ENCODE measurements at regions not wholly inside any gene's neighbourhood (a gene's known extent, or its start where the extent isn't known, plus 50 kb on each side); places are given as distances from the start of the nearest gene placed in this dataset.
A peak's percentile ranks its signal among the peaks of the same experiment; 100 is the strongest.
"Not testable (repeated sequence)": the region's sequence is repeated elsewhere in the genome, so short reads cannot be mapped to it uniquely, and the experiment has no call there.

- H3K36me3 ChIP-seq (replicated peaks; ENCODE audit: control insufficient read depth, insufficient read depth, low read length) = no peaks in the 10 kb centered on the region
- no peak for DNase-seq
- no peaks in the 10 kb centered on the region for H3K27me3 ChIP-seq (ENCODE audit: control insufficient read depth, insufficient read depth, low read length)
- H3K4me3 ChIP-seq (ENCODE audit: insufficient read depth, low read depth, low read length) = no peak overlapping the region
Measured at GRCh38 chr5:36457511-36458270, 148.7 kb upstream of the SLC1A3 start.

- DNase-seq = no peak
- no peaks in the 10 kb centered on the region for H3K27me3 ChIP-seq (ENCODE audit: control insufficient read depth, insufficient read depth, low read length)
- no peaks in the 10 kb centered on the region for H3K36me3 ChIP-seq (replicated peaks; ENCODE audit: control insufficient read depth, insufficient read depth, low read length)
- H3K4me3 ChIP-seq (ENCODE audit: insufficient read depth, low read depth, low read length) = no peak overlapping the region
Measured at GRCh38 chr5:36458746-36459145, 147.7 kb upstream of the SLC1A3 start.

DNA sequence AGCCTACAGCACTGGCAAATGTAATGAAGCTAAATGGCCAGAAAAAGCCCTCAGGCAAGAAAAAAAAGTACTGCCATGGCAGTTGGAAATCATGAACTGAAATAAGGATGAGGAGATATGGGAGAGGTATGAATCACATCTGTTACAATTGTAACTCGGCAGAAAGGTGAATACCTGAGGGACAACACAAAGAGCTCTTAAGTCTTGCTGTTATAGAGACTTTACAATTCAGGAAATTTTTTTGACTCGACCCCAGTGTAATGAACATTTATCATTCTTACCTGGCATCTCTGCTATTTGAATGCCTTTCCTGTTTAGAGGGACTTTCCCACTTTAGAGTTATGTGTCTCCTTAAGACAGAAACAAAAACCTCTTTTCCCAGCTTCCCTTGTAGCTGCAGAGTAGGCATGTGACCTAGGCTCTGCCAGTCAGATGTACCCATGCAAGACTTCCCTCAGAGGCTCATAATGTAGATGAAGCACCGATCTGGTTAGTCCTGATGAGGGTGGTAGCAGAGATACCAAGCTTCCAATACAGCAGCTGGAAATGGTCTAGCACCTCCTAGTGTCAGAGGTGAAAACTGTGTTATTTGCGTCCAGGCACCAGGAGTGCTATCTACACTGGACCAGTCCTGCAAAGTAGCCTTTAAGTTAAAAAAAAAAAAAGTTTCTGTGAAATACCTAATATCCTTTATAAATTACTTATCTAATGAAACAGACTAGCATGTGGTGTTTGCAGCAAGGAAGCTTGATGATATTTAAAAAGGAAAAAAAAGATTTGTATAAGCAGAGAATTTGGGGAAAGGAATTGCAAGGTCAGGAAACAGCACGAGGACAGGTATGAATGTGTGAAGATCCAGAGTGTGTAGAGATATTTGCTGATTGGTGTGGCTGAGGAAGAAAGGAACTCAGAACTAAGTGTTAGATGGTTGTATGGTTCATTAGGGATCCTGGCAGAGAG lies 146.9 kb upstream of the SLC1A3 start:
- Histone ChIP-seq H3K36me3 (replicated peaks; ENCODE audit: control insufficient read depth, insufficient read depth, low read length) (no peaks in the 10 kb centered on the region), H3K27me3 (ENCODE audit: control insufficient read depth, insufficient read depth, low read length) (no peaks in the 10 kb centered on the region)
- DNase-seq = peak; percentile 43

DNA sequence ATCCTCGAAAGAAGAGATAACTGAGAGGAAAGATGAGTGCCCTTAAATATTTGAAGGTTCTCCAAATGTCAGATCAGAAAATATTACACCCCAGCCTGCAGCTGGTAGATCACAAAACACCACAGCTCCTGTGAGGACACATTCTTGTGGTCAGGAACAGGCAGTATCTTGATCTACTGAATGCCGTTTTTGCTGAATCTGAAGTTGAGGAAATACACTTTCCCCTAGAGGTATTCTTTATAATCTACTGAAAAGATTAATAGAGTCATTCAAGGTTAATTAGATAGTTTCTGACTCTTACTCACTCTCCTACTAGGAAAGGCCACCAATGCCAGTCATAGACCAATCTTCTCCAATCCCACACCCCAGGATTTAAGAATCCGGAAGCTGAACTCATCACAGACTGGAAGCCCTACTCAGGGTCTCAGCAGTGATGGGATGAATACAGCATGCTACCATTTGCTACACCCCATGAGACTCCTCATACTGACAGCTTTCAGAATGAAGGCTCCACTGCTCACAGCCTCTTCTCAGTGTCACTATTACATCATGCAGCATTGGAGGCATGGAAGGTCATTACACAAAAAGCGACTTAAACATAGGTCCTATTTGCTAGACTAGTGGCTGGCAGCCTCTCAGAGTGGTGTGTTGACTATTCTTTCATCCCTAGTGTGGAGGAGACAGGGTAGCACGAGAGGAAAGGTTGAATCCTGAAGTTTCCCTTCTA lies 143.9 kb upstream of the SLC1A3 start:
- no peak for DNase-seq
- no peaks in the 10 kb centered on the region for H3K27me3 ChIP-seq (ENCODE audit: control insufficient read depth, insufficient read depth, low read length)
- H3K36me3 ChIP-seq (replicated peaks; ENCODE audit: control insufficient read depth, insufficient read depth, low read length) = no peaks in the 10 kb centered on the region
- H3K4me3 ChIP-seq (ENCODE audit: insufficient read depth, low read depth, low read length) = no peak overlapping the region

More for the DNA sequence above, 146.9 kb upstream of the SLC1A3 start:
- H3K4me3 ChIP-seq (ENCODE audit: insufficient read depth, low read depth, low read length) = no peak overlapping the region

DNA sequence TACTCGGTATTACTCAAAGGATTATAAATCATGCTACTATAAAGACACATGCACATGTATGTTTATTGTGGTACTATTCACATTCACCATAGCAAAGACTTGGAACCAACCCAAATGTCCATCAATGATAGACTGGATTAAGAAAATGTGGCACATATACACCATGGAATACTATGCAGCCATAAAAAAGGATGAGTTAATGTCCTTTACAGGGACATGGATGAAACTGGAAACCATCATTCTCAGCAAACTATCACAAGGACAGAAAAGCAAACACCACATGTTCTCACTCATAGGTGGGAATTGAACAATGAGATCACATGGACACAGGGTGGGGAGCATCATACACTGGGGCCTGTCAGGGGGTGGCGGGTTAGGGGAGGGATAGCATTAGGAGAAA lies 130.5 kb upstream of the SLC1A3 start:
- DNase-seq; H3K27me3 ChIP-seq (ENCODE audit: control insufficient read depth, insufficient read depth, low read length); H3K36me3 ChIP-seq (replicated peaks; ENCODE audit: control insufficient read depth, insufficient read depth, low read length); H3K4me3 ChIP-seq (ENCODE audit: insufficient read depth, low read depth, low read length): not testable (repeated sequence)

DNA sequence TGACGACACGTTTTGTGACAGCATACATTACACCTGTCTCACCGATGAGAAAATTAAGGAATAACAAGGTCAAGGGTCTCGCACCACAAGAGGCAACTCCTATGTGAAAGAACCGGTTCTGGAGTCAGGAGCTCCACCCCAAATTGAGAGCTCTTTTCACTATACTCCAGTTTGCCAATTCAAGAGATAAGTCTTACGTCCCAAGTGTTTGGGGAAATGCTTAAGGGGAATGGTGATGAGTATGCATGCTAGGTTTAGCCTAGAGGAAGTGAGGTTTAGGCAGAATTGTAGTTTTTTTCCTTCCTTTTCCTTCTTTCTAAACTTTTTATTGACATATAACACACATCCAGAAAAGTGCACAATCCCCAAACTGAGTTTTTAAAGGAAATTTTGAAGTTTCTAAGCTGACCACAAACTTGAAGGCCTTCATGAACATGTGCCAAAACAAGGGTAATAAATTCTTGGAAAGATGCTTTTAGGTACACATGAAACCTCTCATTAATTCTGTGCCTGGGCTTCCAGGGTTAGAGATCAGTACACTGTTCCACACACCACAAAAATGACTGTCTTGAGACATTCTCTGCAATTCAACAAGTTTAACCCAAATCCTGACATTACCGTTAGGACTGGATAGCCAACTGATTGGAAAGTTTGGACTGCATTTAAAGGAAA lies 127.6 kb upstream of the SLC1A3 start:
- no peaks in the 10 kb centered on the region for H3K36me3 ChIP-seq (replicated peaks; ENCODE audit: control insufficient read depth, insufficient read depth, low read length)
- H3K4me3 ChIP-seq (ENCODE audit: insufficient read depth, low read depth, low read length) = no peak overlapping the region
- DNase-seq = no peak
- H3K27me3 ChIP-seq (ENCODE audit: control insufficient read depth, insufficient read depth, low read length) = no peaks in the 10 kb centered on the region

GRCh38 chr5:36481454-36482120 lies 124.8 kb upstream of the SLC1A3 start:
- no peak overlapping the region for H3K4me3 ChIP-seq (ENCODE audit: insufficient read depth, low read depth, low read length)
- no peaks in the 10 kb centered on the region for H3K36me3 ChIP-seq (replicated peaks; ENCODE audit: control insufficient read depth, insufficient read depth, low read length)
- no peaks in the 10 kb centered on the region for H3K27me3 ChIP-seq (ENCODE audit: control insufficient read depth, insufficient read depth, low read length)
- no peak for DNase-seq

DNA sequence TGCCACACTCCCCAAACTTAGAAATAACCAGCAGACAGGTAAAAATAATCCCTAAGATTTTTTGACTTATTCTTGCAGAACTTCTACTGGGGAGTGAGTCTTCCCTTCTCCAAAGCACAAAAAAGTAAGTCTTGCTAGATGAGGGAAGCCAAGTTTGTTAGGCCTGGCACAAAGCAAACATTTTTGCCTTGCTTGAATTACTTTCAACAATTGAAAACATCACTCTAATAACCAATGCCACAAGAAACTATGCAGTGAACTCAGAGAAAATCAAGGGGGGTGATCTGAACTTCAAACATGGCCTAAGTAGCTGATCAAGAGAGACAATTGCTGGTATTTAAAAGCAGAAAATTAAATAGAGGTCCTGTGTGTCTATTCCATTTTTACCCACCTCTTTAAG lies 123.6 kb upstream of the SLC1A3 start:
- no peak for DNase-seq
- Histone ChIP-seq H3K27me3 (ENCODE audit: control insufficient read depth, insufficient read depth, low read length) (no peaks in the 10 kb centered on the region), H3K4me3 (ENCODE audit: insufficient read depth, low read depth, low read length) (no peak overlapping the region), H3K36me3 (replicated peaks; ENCODE audit: control insufficient read depth, insufficient read depth, low read length) (no peaks in the 10 kb centered on the region)

DNA sequence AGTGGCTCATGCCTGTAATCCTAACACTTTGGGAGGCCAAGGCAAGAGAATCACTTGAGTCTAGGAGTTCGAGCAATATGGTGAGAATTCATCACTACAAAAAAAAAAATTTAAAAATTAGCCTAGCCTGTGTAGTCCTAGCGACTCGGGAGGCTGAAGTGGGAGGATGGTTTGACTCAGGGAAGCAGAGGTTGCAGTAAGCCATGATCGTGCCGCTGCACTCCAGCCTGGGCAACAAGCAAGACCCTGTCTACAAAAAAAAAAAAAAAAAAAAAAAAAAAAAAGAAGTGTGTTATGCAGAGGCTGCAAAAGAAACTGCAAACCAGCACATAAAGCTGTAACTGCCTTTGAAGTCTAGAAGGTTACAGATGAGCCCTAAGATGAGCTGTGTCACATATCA lies 116.9 kb upstream of the SLC1A3 start:
- no peak for DNase-seq
- H3K36me3 ChIP-seq (replicated peaks; ENCODE audit: control insufficient read depth, insufficient read depth, low read length) = no peaks in the 10 kb centered on the region
- H3K4me3 ChIP-seq (ENCODE audit: insufficient read depth, low read depth, low read length) = no peak overlapping the region
- no peaks in the 10 kb centered on the region for H3K27me3 ChIP-seq (ENCODE audit: control insufficient read depth, insufficient read depth, low read length)

DNA sequence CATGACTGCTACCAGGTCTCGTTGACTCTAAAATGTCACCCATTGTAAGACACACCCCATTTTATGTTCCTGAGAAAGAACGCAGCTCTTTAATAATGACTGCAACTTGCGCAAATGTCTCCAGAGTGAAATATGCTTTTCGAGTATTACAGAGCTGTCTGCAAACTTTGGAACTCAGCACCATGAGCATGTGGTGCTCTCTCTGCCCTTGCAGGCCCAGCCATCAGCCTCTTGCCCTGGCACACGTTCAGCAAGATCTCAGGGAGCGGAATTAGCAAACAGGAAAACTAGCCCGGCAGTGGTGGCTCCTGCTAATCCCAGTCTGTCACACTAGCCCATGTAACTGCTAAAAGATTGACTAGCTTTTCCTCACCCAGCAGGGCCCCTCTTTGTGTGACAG lies 114.5 kb upstream of the SLC1A3 start:
- H3K36me3 ChIP-seq (replicated peaks; ENCODE audit: control insufficient read depth, insufficient read depth, low read length) = no peaks in the 10 kb centered on the region
- no peaks in the 10 kb centered on the region for H3K27me3 ChIP-seq (ENCODE audit: control insufficient read depth, insufficient read depth, low read length)
- H3K4me3 ChIP-seq (ENCODE audit: insufficient read depth, low read depth, low read length) = no peak overlapping the region
- no peak for DNase-seq

DNA sequence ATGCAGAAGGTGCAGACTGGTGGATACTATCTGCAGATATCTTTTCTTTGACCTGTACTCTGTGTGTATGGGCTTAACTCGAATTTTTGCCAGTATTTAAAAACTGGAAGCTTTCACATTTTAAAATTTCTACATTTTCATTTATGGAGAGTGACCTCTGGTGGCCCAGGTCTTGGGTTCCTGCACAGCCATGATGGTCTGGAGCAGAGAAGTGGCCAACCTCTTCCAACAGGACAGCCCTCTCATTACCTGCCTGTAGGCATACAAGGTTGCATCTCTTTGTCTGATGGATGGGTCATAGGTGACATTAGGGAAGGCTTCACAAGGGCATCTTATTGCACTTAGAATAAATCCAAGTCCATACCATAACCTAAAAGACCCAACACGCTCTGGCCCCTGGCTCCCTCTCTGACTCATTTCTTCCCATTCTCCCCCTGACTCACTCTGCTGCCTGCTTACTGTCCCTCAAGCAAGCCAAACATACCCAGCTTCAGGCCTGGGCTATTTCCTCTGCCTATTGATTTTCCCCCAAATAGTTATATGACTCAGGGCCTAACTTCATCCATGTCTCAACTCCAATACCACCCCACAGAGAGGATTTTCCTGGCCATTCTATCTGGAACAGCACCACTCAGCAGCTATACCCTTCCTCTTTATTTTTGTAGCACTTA lies 113.3 kb upstream of the SLC1A3 start:
- Histone ChIP-seq H3K36me3 (replicated peaks; ENCODE audit: control insufficient read depth, insufficient read depth, low read length) (no peaks in the 10 kb centered on the region), H3K4me3 (ENCODE audit: insufficient read depth, low read depth, low read length) (no peak overlapping the region), H3K27me3 (ENCODE audit: control insufficient read depth, insufficient read depth, low read length) (no peaks in the 10 kb centered on the region)
- DNase-seq = no peak

DNA sequence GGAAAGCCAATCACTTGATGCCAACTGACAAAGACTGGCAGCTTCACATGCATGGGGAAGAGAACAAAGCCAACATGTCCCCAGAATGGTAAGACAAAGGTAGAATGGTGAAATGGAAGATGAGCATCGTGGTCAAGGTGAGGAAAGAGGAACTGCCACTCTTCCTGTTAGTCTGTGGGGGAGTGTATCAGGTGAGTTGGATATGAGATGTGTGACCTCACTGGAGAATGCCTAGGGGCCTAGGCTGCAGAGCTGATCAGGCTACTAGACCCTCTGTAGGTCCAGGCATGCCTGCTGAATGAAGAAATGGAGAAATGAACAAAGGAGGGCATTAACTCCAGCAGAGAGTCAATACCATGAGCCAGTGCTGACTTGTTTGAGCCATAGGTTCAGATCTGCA lies 112.4 kb upstream of the SLC1A3 start:
- no peaks in the 10 kb centered on the region for H3K36me3 ChIP-seq (replicated peaks; ENCODE audit: control insufficient read depth, insufficient read depth, low read length)
- no peak overlapping the region for H3K4me3 ChIP-seq (ENCODE audit: insufficient read depth, low read depth, low read length)
- no peaks in the 10 kb centered on the region for H3K27me3 ChIP-seq (ENCODE audit: control insufficient read depth, insufficient read depth, low read length)
- DNase-seq = no peak

GRCh38 chr5:36494841-36495601 lies 111.4 kb upstream of the SLC1A3 start:
- no peaks in the 10 kb centered on the region for H3K27me3 ChIP-seq (ENCODE audit: control insufficient read depth, insufficient read depth, low read length)
- H3K4me3 ChIP-seq (ENCODE audit: insufficient read depth, low read depth, low read length) = no peak overlapping the region
- no peaks in the 10 kb centered on the region for H3K36me3 ChIP-seq (replicated peaks; ENCODE audit: control insufficient read depth, insufficient read depth, low read length)
- no peak for DNase-seq

All from H7 (cell line).